ENCODE measurements at regions not wholly inside any gene's neighbourhood (a gene's known extent, or its start where the extent isn't known, plus 50 kb on each side); places are given as distances from the start of the nearest gene placed in this dataset.

DNA sequence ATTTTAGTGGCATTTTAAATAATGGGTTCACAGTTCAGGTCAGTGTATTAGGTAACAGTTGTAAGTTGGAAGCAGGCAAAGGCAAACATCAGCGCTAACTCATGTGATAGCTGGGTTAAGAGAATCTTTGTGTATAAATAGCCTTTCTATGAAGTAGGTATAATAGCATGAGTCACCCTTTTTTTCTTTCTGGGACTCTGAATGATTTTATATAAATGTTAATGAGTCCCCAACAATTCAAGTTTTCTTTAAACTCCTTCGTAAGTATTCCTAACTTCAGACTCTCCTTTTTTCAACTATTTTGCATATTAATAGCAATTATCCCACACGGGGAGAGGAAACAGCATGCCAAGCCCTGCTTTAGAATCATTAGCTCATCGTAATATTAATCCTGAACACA is 384.3 kb downstream of the PIK3C3 start:
- H3K4me3 Mint-ChIP-seq, result no peak overlapping the region

DNA sequence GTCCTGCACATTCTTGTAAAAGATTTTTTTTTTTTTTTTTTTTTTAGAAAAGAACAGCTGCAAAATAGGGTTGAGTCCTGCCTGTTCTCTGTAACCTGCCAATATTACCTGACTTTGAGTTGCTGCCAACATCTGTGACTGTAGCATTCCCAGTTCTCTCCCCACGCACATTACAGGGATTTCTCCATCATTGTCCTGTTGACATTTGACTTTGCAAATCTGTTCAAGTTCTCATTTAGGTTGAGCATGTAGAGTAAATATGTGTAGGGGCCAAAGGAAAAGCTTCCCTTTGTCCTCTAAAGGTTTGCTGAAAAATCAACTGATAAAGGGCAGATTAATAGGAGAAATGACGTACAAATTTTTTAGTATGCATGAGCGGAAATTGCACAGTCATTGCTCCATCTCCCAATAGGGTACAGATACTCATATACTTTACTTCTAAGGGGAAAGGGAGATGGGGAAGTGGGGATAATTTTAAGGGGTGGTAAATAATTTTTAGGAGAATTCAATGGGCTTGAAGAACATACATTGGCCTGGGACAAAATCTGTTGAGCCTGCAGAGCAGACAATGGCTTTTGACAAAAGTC is 385.5 kb downstream of the PIK3C3 start:
- H3K27ac Mint-ChIP-seq, result no peak overlapping the region
- peaks cover 8% of the 10 kb centered on the region for H3K4me1 Mint-ChIP-seq
- peaks cover 7% of the 10 kb centered on the region for H3K36me3 Mint-ChIP-seq
- peaks cover 14% of the 10 kb centered on the region for H3K9me3 Mint-ChIP-seq
- TF ChIP-seq, protein P1, sequence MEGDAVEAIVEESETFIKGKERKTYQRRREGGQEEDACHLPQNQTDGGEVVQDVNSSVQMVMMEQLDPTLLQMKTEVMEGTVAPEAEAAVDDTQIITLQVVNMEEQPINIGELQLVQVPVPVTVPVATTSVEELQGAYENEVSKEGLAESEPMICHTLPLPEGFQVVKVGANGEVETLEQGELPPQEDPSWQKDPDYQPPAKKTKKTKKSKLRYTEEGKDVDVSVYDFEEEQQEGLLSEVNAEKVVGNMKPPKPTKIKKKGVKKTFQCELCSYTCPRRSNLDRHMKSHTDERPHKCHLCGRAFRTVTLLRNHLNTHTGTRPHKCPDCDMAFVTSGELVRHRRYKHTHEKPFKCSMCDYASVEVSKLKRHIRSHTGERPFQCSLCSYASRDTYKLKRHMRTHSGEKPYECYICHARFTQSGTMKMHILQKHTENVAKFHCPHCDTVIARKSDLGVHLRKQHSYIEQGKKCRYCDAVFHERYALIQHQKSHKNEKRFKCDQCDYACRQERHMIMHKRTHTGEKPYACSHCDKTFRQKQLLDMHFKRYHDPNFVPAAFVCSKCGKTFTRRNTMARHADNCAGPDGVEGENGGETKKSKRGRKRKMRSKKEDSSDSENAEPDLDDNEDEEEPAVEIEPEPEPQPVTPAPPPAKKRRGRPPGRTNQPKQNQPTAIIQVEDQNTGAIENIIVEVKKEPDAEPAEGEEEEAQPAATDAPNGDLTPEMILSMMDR (IDR thresholded peaks at IDR 0.05; ENCODE audit: unreplicated experiment), result no peak
- H3K4me3 Mint-ChIP-seq, result no peak overlapping the region
- no peak for DNase-seq (ENCODE audit: low spot score in 2 of 2, unreplicated experiment in 2 of 2)
- H3K27me3 Mint-ChIP-seq (ENCODE audit: low read depth), result peaks cover 2% of the 10 kb centered on the region

More for the DNA sequence above, 384.3 kb downstream of the PIK3C3 start:
- peaks cover 1% of the 10 kb centered on the region for H3K27me3 Mint-ChIP-seq (ENCODE audit: low read depth)
- H3K36me3 Mint-ChIP-seq, result peaks cover 7% of the 10 kb centered on the region
- H3K4me1 Mint-ChIP-seq, result peaks cover 8% of the 10 kb centered on the region
- peaks cover 23% of the 10 kb centered on the region for H3K9me3 Mint-ChIP-seq
- TF ChIP-seq, protein P1 (IDR thresholded peaks at IDR 0.05; ENCODE audit: unreplicated experiment), result no peak
- no peak overlapping the region for H3K27ac Mint-ChIP-seq
- no peak for DNase-seq (ENCODE audit: low spot score in 2 of 2, unreplicated experiment in 2 of 2)

DNA sequence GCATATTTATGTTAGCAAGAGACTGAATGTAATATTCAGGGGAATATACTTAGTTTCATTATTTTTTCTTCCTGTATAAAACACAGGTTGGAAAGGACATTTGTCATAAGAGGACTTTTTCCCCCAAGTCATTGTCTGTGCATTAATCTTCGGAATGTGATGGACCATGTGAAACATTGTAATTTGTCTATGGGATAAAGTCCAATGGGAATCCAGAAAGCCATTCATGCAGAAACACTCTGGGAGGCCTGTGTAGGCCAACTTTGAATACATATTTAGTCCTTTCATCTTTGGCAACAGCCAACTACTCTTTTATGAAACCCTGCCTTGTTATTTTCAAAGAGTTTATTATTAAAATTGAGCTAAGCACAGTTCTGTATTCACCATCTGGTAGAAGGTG is 386.4 kb downstream of the PIK3C3 start:
- Mint-ChIP-seq H3K4me3 (no peak overlapping the region), H3K36me3 (peaks cover 7% of the 10 kb centered on the region), H3K27ac (no peak overlapping the region), H3K27me3 (ENCODE audit: low read depth) (peaks cover 2% of the 10 kb centered on the region), H3K4me1 (peaks cover 8% of the 10 kb centered on the region), H3K9me3 (peaks cover 8% of the 10 kb centered on the region)
- TF ChIP-seq, protein P1 (IDR thresholded peaks at IDR 0.05; ENCODE audit: unreplicated experiment), result no peak
- no peak for DNase-seq (ENCODE audit: low spot score in 2 of 2, unreplicated experiment in 2 of 2)

DNA sequence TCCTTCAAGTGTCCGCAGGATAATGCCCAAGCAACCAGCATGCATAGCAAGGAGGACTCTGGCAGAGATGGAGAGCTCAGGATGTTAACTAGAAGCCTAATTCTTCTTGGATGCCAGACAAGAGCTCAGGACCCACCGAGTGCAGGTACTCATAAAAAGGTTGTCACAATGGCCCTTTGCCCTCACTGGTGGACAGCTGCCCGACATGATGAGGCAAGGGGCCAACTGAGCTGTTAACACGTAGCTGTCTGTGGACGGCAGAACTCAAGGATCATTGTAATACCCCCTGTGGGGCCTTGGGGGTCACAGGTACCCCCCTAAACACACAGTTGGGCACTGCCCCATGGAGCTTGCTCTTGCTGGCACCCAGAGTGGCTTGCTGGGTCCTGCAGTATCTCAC is 393.7 kb downstream of the PIK3C3 start:
- Mint-ChIP-seq H3K4me3 (no peak overlapping the region), H3K9me3 (no peaks in the 10 kb centered on the region), H3K27ac (no peak overlapping the region), H3K4me1 (no peaks in the 10 kb centered on the region), H3K27me3 (ENCODE audit: low read depth) (peaks cover 2% of the 10 kb centered on the region), H3K36me3 (no peaks in the 10 kb centered on the region)
- no peak for DNase-seq (ENCODE audit: low spot score in 2 of 2, unreplicated experiment in 2 of 2)
- TF ChIP-seq, protein P1 (IDR thresholded peaks at IDR 0.05; ENCODE audit: unreplicated experiment), result no peak

DNA sequence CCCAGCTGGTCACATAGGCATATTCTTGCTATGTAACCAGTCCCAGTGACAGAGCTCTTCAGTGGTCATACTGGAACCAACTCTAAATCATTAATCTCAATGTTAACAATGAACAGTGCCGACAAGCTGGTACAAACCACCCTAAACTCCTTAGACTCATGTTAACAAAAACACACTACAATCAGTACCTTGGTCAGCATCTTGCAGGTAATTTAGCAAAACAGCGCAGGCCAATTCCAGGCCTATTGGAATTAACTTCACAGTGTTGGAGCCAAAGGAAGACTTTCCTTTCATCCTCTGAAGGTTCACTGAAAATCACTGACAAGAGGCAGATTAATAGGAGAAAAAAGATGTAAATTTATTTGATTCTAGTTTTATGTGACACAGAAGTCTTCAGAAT is 396.4 kb downstream of the PIK3C3 start:
- Mint-ChIP-seq H3K27me3 (ENCODE audit: low read depth) (no peaks in the 10 kb centered on the region), H3K4me1 (no peaks in the 10 kb centered on the region), H3K27ac (no peak overlapping the region), H3K9me3 (no peaks in the 10 kb centered on the region), H3K36me3 (no peaks in the 10 kb centered on the region), H3K4me3 (no peak overlapping the region)
- no peak for DNase-seq (ENCODE audit: low spot score in 2 of 2, unreplicated experiment in 2 of 2)
- TF ChIP-seq, protein P1 (IDR thresholded peaks at IDR 0.05; ENCODE audit: unreplicated experiment), result no peak

DNA sequence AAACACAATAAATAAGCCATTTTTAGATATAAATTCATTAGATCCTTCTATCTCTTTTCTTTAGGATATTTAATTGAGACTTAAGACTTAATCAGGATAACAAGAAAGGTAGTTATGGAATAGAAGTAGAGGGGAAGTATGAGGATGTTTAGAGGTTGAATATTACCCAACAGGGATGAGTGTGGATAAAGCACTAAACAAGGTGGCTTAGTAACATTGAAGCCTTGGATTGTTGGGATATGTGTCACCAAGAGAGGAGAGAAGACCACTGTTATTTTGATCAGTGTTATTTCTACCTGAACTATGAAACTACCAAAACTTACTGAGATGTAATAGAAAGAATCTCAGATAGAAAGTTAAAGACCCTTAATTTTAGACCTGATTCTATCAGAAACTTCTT is 405.7 kb downstream of the PIK3C3 start:
- TF ChIP-seq, protein P1 (IDR thresholded peaks at IDR 0.05; ENCODE audit: unreplicated experiment), result no peak
- no peak overlapping the region for H3K27ac Mint-ChIP-seq
- H3K9me3 Mint-ChIP-seq, result no peaks in the 10 kb centered on the region
- H3K27me3 Mint-ChIP-seq (ENCODE audit: low read depth), result no peaks in the 10 kb centered on the region
- DNase-seq (ENCODE audit: low spot score in 2 of 2, unreplicated experiment in 2 of 2), result no peak
- peaks cover under 1% of the 10 kb centered on the region for H3K4me1 Mint-ChIP-seq
- no peak overlapping the region for H3K4me3 Mint-ChIP-seq
- H3K36me3 Mint-ChIP-seq, result no peaks in the 10 kb centered on the region
